ENCODE measurements at regions not wholly inside any gene's neighbourhood (a gene's known extent, or its start where the extent isn't known, plus 50 kb on each side); places are given as distances from the start of the nearest gene placed in this dataset.

- no peak for TF ChIP-seq CTCF (IDR thresholded peaks at IDR 0.05 in 4 of 5, conservative IDR thresholded peaks at IDR 0.05 in 1 of 5)
- TF ChIP-seq POLR2A (IDR thresholded peaks at IDR 0.05), result no peak
These were observed 554.7 kb upstream of the SLC35B3 start for GRCh38 chr6:8990075-8990474.

All from gastrocnemius medialis (tissue), 4 donors.